ENCODE measurements at regions not wholly inside any gene's neighbourhood (a gene's known extent, or its start where the extent isn't known, plus 50 kb on each side); places are given as distances from the start of the nearest gene placed in this dataset.
A peak's percentile ranks its signal among the peaks of the same experiment; 100 is the strongest.
"Not testable (repeated sequence)": the region's sequence is repeated elsewhere in the genome, so short reads cannot be mapped to it uniquely, and the experiment has no call there.

GRCh38 chr13:81907787-81908372 lies 1567.0 kb upstream of the SPRY2 start:
- no peak for DNase-seq

DNA sequence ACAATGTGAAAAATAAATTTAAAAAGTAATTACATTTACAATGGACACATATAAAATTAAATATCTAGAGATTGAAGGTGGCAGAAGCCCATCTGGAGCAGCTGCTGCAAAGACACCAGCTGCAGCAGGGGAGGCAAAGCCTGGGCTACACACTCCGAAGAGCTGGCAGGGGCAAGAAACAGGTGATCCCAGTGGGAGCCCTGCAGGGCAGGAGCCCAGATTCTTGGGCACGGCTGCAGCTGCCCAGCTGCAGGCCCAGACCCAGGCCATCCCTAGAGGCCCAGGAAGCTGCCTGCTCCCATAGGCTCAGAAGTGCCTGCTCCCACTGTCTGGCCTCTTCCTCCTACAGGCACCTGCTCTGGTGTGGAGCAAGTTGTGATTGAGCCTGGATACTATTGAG lies 1547.9 kb upstream of the SPRY2 start:
- no peak for DNase-seq

DNA sequence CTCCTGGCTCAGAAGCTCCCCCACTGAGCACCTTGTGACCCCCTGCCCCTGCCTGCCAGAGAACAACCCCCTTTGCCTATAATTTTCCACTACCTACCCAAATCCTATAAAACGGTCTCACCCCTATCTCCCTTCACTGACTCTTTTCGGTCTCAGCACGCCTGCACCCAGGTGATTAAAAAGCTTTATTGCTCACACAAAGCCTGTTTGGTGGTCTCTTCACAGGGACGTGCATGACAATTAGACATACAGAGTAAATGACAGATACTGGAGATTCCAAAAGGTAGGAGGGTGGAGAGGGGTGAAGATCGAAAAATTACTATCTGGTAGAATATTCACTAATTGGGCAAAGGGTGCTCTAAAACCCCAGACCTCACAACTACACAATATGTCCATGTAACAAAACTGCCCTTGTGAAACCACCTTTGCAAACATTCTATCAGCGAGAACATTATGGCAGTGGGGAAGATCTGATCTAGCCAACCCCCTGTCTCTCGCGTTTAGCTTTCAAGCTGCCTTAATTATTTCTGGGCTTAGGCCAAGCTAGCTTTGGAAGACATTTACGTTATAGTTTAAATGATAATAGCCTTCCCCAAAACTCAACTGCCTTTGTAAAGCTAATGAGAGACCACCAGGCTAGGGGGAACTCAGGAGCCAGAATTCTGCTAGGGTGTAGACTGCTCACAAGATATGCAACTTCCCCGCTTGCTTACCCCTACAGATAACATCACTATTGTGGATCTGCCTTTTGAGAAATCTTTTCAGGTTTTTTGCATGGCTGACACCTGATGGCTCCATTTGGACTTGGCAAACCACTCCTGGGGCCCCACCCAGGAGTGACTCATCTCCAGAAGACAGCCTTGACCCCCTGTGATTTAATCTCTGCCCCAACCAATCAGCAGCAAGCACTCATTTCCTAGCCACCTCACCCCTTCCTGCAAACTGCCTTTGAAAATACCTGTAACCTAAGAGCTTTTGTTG lies 1534.0 kb upstream of the SPRY2 start:
- DNase-seq: no peak

DNA sequence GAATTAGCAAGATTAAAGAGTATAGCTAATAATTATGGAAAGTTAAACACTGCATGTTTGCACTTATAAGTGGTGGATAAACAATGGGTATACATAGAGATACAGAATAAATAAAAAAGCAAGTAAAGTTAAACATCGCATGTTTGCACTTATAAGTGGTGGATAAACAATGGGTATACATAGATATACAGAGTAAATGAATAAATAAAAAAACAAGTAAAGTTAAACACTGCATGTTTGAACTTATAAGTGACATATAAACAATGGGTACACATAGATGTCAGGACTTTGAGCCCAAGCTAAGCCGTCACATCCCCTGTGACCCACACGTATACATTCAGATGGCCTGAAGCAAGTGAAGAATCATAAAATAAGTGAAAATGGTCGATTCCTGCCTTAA lies 1533.3 kb upstream of the SPRY2 start:
- DNase-seq: no peak

DNA sequence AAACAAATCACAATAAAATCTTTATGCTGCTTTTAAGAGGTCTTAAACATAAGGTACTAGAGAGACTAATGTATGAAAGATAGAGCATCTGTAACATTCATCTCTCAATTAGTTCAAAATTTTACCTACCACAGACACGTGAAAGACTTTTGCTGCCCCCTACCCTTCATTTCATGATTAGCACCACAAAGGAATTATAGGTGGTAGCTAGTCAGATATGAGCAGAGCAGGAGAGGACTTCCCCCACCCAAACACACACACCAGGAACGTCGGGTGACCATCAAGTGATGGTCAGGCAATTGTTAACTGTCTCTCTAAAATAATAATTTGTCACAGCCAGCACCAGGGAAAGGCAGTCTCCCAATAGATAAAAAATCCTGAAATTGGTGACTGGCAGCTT lies 1531.7 kb upstream of the SPRY2 start:
- DNase-seq: peak; percentile 56

- not testable (repeated sequence) for DNase-seq
Measured at GRCh38 chr13:81871751-81872325, 1530.9 kb upstream of the SPRY2 start.

DNA sequence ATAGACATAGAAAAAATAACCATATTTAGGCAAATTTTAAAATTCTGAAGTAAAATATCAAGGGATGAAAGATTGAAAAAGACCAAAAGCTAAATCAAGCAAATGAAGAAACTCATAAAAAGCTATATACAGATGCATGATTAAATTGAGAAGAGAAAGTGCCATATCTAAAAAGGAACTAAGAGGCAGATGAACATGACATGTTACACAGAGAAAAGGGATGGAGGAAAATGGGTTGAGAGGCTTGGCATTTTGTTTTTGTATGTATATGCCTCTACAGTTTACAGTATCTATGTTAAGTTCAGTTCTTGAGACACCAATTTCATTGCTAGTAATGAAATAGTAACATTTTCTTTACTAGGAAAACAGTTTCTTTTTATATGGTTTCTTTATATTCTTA lies 1507.4 kb upstream of the SPRY2 start:
- DNase-seq: no peak

- no peak for DNase-seq
Measured at GRCh38 chr13:81846771-81847170, 1505.8 kb upstream of the SPRY2 start.

DNA sequence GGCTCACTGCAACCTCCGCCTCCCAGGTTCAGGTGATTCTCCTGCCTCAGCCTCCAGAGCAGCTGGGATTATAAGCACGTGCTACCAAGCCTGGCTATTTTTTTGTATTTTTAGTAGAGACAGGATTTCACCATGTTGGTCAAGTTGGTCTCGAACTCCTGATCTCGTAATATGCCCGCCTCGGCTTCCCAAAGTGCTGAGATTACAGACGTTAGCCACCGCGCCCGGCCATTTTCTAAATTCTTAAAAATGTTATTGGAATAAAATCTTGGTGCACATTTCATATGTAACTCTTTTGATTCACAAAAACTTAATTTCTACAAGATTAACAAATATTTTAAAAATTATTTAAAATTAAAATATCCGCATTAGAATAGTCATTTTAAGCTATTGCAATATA lies 1480.3 kb upstream of the SPRY2 start:
- no peak for DNase-seq

GRCh38 chr13:81800433-81800832 lies 1459.5 kb upstream of the SPRY2 start:
- DNase-seq: no peak

GRCh38 chr13:81795710-81796109 lies 1454.8 kb upstream of the SPRY2 start:
- no peak for DNase-seq

- no peak for DNase-seq
Measured at GRCh38 chr13:81791641-81792040, 1450.7 kb upstream of the SPRY2 start.

DNA sequence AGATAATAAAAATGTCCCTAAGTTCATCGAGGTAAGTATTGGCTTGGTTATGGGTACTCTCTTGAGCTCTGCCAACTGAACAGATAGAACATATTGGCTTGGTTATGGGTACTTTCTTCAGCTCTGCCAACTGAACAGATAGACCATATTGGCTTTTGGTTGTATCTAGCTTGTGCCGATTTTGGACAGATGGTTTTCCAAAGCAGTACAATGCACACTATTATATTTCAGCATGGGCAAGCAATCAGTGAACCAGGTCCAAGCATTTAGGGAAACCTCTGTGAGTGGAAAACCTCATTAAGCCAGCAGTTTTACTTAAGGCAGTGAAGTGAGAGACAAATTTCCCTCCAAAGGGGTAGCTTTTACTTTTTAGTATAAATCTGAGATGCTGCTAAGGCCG lies 1440.5 kb upstream of the SPRY2 start:
- no peak for DNase-seq

DNA sequence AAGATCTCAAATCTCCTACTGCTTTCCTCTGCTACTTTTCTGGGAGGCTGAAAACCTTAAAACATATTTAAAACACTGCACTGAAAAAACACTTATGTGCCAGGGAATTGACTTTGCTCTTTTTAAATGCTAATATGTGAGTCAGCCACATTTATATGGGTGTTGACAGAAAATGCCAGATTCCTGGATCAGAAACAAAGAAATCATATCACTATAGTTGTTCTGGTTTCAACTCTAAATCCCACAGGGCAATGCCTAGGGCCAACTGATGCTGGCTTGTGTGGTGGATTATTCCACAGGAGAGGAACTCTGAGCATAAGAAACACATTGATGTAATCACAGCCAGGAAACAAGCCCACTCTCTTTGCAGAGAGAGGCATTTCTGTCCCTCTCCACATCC lies 1439.0 kb upstream of the SPRY2 start:
- DNase-seq: no peak

DNA sequence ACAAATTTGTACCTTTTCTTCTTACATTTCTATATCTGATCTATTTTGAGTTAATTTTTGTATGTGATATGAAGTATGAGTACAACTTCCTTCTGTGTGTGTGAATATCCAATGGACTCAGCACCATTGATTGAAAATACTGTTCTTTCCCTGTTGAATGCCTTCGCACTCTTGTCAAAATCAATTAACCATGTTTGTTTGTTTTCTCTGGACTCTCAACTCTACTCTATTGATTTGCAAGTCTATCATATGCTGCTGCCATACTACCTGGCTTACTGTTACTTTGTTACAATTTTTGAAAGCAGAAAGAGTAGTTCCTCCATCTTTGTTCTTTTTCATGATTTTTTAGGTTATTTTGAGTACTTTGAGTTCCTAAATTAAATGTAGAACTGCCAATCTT lies 1437.4 kb upstream of the SPRY2 start:
- no peak for DNase-seq

DNA sequence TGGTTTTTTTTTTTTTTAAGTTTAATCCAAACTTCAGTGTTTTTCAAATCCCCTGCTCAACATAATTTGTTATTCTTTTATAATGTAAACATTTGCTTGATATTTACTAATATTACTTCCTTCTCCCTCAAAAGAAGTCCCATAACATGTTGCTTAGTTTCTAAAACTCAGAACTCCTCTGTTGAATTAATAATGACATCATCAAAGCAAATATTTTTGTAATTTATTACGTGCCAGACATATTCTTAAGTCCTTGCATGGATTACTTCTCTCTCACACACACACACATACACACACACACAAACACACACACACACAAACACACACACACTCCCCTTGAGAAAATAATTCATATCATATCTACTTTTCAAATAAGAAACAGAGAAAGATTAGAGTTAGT lies 1432.3 kb upstream of the SPRY2 start:
- DNase-seq: no peak

- DNase-seq: no peak
Measured at GRCh38 chr13:81771951-81772350, 1431.0 kb upstream of the SPRY2 start.

- no peak for DNase-seq
Measured at GRCh38 chr13:81770868-81771505, 1430.1 kb upstream of the SPRY2 start.

GRCh38 chr13:81762449-81762848 lies 1421.5 kb upstream of the SPRY2 start:
- DNase-seq: no peak

DNA sequence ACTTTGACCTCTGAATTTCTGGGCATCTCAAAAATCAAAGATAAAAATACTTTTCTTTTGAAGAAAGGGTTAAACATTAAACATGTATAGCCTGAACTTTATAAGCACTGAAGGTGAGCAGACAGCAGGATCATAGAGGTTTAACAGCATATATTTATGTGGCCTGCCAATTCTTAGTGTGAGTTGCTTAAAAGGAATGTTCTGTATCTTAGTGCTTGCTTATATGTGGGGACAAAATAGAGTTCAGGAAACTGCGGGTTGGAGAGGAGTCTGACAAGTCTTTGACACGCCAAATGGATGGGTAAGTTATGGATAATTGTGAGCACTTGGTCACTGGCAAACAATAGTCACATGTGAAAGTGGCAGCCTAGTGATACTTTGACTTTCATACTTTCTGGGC lies 1419.4 kb upstream of the SPRY2 start:
- DNase-seq: no peak

- no peak for DNase-seq
Measured at GRCh38 chr13:81757348-81757970, 1416.5 kb upstream of the SPRY2 start.

GRCh38 chr13:81745391-81745790 lies 1404.5 kb upstream of the SPRY2 start:
- DNase-seq: peak; percentile 17

DNA sequence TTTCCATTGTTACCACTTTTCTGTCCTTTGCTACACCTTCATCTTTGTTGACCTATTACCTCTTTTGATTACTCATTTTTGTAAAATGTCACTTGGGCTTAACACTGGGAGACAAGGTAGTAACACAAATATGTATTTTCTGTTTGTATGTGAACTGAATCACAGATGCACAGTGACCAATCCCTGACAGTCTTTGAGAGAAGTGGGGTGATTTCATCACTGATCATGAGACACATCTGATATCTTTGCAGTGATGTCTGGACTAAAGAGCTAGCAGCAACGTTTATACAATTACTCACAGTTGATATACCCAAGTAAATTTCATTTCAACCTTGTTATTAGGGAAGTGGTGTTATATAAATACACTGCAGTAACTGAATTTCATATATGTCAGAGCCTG lies 1397.4 kb upstream of the SPRY2 start:
- no peak for DNase-seq

Measured in COR-L47 (cell line).